HG03432 (cell line): ENCODE measurements at regions not wholly inside any gene's neighbourhood (a gene's known extent, or its start where the extent isn't known, plus 50 kb on each side); places are given as distances from the start of the nearest gene placed in this dataset.

Experiments
- ATAC-seq: cut with Tn5 transposase; IDR thresholded peaks from one replicate; pipeline ENCODE4 v1.9.1; 2021; ENCODE audit warnings: mild to moderate bottlenecking, moderate library complexity; ENCODE audit not compliant: unreplicated experiment

- no peak for ATAC-seq
Measured at GRCh38 chr1:232263452-232263851, 366.5 kb downstream of the SIPA1L2 start.

- no peak for ATAC-seq
Measured at GRCh38 chr1:232262991-232263390, 366.9 kb downstream of the SIPA1L2 start.

- no peak for ATAC-seq
Measured at GRCh38 chr1:232260861-232261260, 369.1 kb downstream of the SIPA1L2 start.

GRCh38 chr1:232260045-232260444 lies 369.9 kb downstream of the SIPA1L2 start:
- ATAC-seq, result no peak

- ATAC-seq, result no peak
Measured at GRCh38 chr1:232259333-232259732, 370.6 kb downstream of the SIPA1L2 start.

GRCh38 chr1:232252546-232253118 lies 377.3 kb downstream of the SIPA1L2 start:
- ATAC-seq, result no peak

- no peak for ATAC-seq
Measured at GRCh38 chr1:232250838-232251237, 379.1 kb downstream of the SIPA1L2 start.

- ATAC-seq, result no peak
Measured at GRCh38 chr1:232249861-232250777, 379.8 kb downstream of the SIPA1L2 start.

- ATAC-seq, result no peak
Measured at GRCh38 chr1:232249339-232249738, 380.6 kb downstream of the SIPA1L2 start.

GRCh38 chr1:232248276-232248820 lies 381.6 kb downstream of the SIPA1L2 start:
- ATAC-seq, result no peak

GRCh38 chr1:232247669-232248068 lies 382.3 kb downstream of the SIPA1L2 start:
- ATAC-seq, result no peak

- ATAC-seq, result no peak
Measured at GRCh38 chr1:232244426-232244825, 385.5 kb downstream of the SIPA1L2 start.

- ATAC-seq, result no peak
Measured at GRCh38 chr1:232239998-232240397, 389.9 kb downstream of the SIPA1L2 start.

GRCh38 chr1:232239522-232239921 lies 390.4 kb downstream of the SIPA1L2 start:
- ATAC-seq, result no peak

GRCh38 chr1:232238009-232238408 lies 391.9 kb downstream of the SIPA1L2 start:
- no peak for ATAC-seq

- ATAC-seq, result no peak
Measured at GRCh38 chr1:232227306-232227705, 402.6 kb downstream of the SIPA1L2 start.

GRCh38 chr1:232226197-232226712 lies 403.7 kb downstream of the SIPA1L2 start:
- ATAC-seq, result peak; percentile 85

GRCh38 chr1:232225336-232226131 lies 404.4 kb downstream of the SIPA1L2 start:
- peak; percentile 14 for ATAC-seq

GRCh38 chr1:232223887-232224286 lies 406.0 kb downstream of the SIPA1L2 start:
- no peak for ATAC-seq

GRCh38 chr1:232223183-232223708 lies 406.7 kb downstream of the SIPA1L2 start:
- ATAC-seq, result no peak

GRCh38 chr1:232222614-232223013 lies 407.3 kb downstream of the SIPA1L2 start:
- ATAC-seq, result no peak
